HG03342 (cell line): ENCODE measurements at regions not wholly inside any gene's neighbourhood (a gene's known extent, or its start where the extent isn't known, plus 50 kb on each side); places are given as distances from the start of the nearest gene placed in this dataset.

Source experiments
- ATAC-seq: cut with Tn5 transposase; IDR thresholded peaks from one replicate; pipeline ENCODE4 v1.9.1; 2021; ENCODE audit warnings: mild to moderate bottlenecking, moderate library complexity; ENCODE audit not compliant: unreplicated experiment

- ATAC-seq, result no peak
These were observed 432.8 kb downstream of the HDGFL1 start for GRCh38 chr6:23002044-23002619.

- no peak for ATAC-seq
These were observed 434.5 kb downstream of the HDGFL1 start for GRCh38 chr6:23003671-23004467.

GRCh38 chr6:23006656-23007055 is 437.3 kb downstream of the HDGFL1 start:
- ATAC-seq, result no peak

GRCh38 chr6:23011615-23012014 is 442.2 kb downstream of the HDGFL1 start:
- no peak for ATAC-seq

GRCh38 chr6:23013776-23014175 is 444.4 kb downstream of the HDGFL1 start:
- ATAC-seq, result no peak

- no peak for ATAC-seq
These were observed 447.3 kb downstream of the HDGFL1 start for GRCh38 chr6:23016696-23017095.

GRCh38 chr6:23021487-23021886 is 452.1 kb downstream of the HDGFL1 start:
- no peak for ATAC-seq

- no peak for ATAC-seq
These were observed 457.9 kb downstream of the HDGFL1 start for GRCh38 chr6:23027281-23027680.

GRCh38 chr6:23031986-23032385 is 462.6 kb downstream of the HDGFL1 start:
- no peak for ATAC-seq

- no peak for ATAC-seq
These were observed 465.6 kb downstream of the HDGFL1 start for GRCh38 chr6:23034926-23035325.

- ATAC-seq, result no peak
These were observed 467.1 kb downstream of the HDGFL1 start for GRCh38 chr6:23036406-23036983.

- ATAC-seq, result no peak
These were observed 471.5 kb downstream of the HDGFL1 start for GRCh38 chr6:23040899-23041298.

GRCh38 chr6:23045280-23045679 is 475.9 kb downstream of the HDGFL1 start:
- ATAC-seq, result no peak

GRCh38 chr6:23055523-23055922 is 486.2 kb downstream of the HDGFL1 start:
- no peak for ATAC-seq

GRCh38 chr6:23073821-23074220 is 504.5 kb downstream of the HDGFL1 start:
- no peak for ATAC-seq

- no peak for ATAC-seq
These were observed 508.4 kb downstream of the HDGFL1 start for GRCh38 chr6:23077772-23078171.

- no peak for ATAC-seq
These were observed 512.3 kb downstream of the HDGFL1 start for GRCh38 chr6:23081701-23082100.

GRCh38 chr6:23086100-23086499 is 516.7 kb downstream of the HDGFL1 start:
- ATAC-seq, result no peak

GRCh38 chr6:23087471-23087870 is 518.1 kb downstream of the HDGFL1 start:
- ATAC-seq, result no peak

- no peak for ATAC-seq
These were observed 519.4 kb downstream of the HDGFL1 start for GRCh38 chr6:23088761-23089160.

GRCh38 chr6:23089981-23090380 is 520.6 kb downstream of the HDGFL1 start:
- ATAC-seq, result no peak

GRCh38 chr6:23091795-23092194 is 522.4 kb downstream of the HDGFL1 start:
- no peak for ATAC-seq
